GM19043 (cell line): ENCODE measurements at regions not wholly inside any gene's neighbourhood (a gene's known extent, or its start where the extent isn't known, plus 50 kb on each side); places are given as distances from the start of the nearest gene placed in this dataset.
"Not testable (repeated sequence)": the region's sequence is repeated elsewhere in the genome, so short reads cannot be mapped to it uniquely, and the experiment has no call there.

ENCODE experiments used
- ATAC-seq: cut with Tn5 transposase; IDR thresholded peaks from one replicate; pipeline ENCODE4 v1.9.1; 2021; ENCODE audit warnings: low read depth; ENCODE audit not compliant: unreplicated experiment

- ATAC-seq, result no peak
These were observed 152.6 kb downstream of the COPS8 start for GRCh38 chr2:237238249-237238648.

- ATAC-seq, result no peak
These were observed 154.6 kb downstream of the COPS8 start for GRCh38 chr2:237240252-237240651.

- not testable (repeated sequence) for ATAC-seq
These were observed 155.2 kb downstream of the COPS8 start for GRCh38 chr2:237240868-237241267.

- ATAC-seq, result no peak
These were observed 156.4 kb downstream of the COPS8 start for GRCh38 chr2:237242091-237242536.

- ATAC-seq, result no peak
These were observed 157.8 kb downstream of the COPS8 start for GRCh38 chr2:237243487-237243886.

- ATAC-seq, result no peak
These were observed 158.5 kb downstream of the COPS8 start for GRCh38 chr2:237244178-237244577.

GRCh38 chr2:237244976-237245646 is 159.4 kb downstream of the COPS8 start:
- no peak for ATAC-seq

- ATAC-seq, result no peak
These were observed 163.4 kb downstream of the COL6A3 start for GRCh38 chr2:237250599-237250998.

GRCh38 chr2:237251986-237252385 is 162.0 kb downstream of the COL6A3 start:
- no peak for ATAC-seq

GRCh38 chr2:237253046-237253702 is 160.8 kb downstream of the COL6A3 start:
- ATAC-seq, result no peak

- ATAC-seq, result no peak
These were observed 159.5 kb downstream of the COL6A3 start for GRCh38 chr2:237254369-237254861.

- ATAC-seq, result no peak
These were observed 158.9 kb downstream of the COL6A3 start for GRCh38 chr2:237254911-237255578.

- no peak for ATAC-seq
These were observed 157.1 kb downstream of the COL6A3 start for GRCh38 chr2:237256887-237257286.

GRCh38 chr2:237257471-237257951 is 156.5 kb downstream of the COL6A3 start:
- ATAC-seq, result no peak

- no peak for ATAC-seq
These were observed 155.8 kb downstream of the COL6A3 start for GRCh38 chr2:237258116-237258515.

GRCh38 chr2:237258615-237259014 is 155.3 kb downstream of the COL6A3 start:
- ATAC-seq, result no peak

- no peak for ATAC-seq
These were observed 154.8 kb downstream of the COL6A3 start for GRCh38 chr2:237259201-237259600.

GRCh38 chr2:237260039-237260620 is 153.8 kb downstream of the COL6A3 start:
- ATAC-seq, result no peak

GRCh38 chr2:237260686-237261085 is 153.3 kb downstream of the COL6A3 start:
- ATAC-seq, result no peak

GRCh38 chr2:237261327-237261726 is 152.6 kb downstream of the COL6A3 start:
- no peak for ATAC-seq
